MM.1S (cell line): ENCODE measurements at regions not wholly inside any gene's neighbourhood (a gene's known extent, or its start where the extent isn't known, plus 50 kb on each side); places are given as distances from the start of the nearest gene placed in this dataset.

ENCODE experiments used
- EZH2 ChIP-seq: fragments of 300-600 bp; sonication (generic); optimal IDR thresholded peaks from 2 replicates; pipeline ENCODE3; 2017; ENCODE audit warnings: low read depth, mild to moderate bottlenecking, antibody characterized with exemption, low read length, mixed read lengths
- EZH2phosphoT487 ChIP-seq: fragments of 300-600 bp; sonication (generic); IDR thresholded peaks from 2 replicates; pipeline ENCODE4 v1.6.1; 2018; ENCODE audit warnings: antibody characterized with exemption, low read length
- TF ChIP-seq, protein P1 (sequence below): fragments of 300-600 bp; sonication (generic); IDR thresholded peaks from 2 replicates; pipeline ENCODE4 v1.5.1; 2016; ENCODE audit warnings: antibody characterized with exemption, low read length, mixed read lengths

DNA sequence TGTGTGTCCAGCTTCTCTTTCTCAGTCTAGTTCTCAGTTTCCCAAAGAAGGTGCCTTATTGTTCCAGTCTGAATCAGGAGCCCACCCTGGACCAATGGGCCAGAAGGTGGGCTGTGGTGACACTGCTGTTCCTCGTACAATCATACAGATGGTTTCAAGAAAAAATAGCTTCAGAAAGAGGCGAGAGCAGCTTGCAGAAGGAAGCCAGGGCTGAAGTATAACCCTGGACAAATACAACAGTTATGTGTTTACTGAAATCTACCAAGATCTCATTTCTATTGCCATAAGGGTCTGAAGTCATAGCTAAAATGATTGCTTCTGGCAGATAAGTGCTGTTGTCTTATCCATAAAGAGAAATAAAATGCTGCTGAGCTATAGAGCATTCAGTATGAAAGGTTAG is 75.4 kb downstream of the PFDN4 start:
- TF ChIP-seq EZH2 (no peak), EZH2phosphoT487 (no peak)
- TF ChIP-seq, protein P1, sequence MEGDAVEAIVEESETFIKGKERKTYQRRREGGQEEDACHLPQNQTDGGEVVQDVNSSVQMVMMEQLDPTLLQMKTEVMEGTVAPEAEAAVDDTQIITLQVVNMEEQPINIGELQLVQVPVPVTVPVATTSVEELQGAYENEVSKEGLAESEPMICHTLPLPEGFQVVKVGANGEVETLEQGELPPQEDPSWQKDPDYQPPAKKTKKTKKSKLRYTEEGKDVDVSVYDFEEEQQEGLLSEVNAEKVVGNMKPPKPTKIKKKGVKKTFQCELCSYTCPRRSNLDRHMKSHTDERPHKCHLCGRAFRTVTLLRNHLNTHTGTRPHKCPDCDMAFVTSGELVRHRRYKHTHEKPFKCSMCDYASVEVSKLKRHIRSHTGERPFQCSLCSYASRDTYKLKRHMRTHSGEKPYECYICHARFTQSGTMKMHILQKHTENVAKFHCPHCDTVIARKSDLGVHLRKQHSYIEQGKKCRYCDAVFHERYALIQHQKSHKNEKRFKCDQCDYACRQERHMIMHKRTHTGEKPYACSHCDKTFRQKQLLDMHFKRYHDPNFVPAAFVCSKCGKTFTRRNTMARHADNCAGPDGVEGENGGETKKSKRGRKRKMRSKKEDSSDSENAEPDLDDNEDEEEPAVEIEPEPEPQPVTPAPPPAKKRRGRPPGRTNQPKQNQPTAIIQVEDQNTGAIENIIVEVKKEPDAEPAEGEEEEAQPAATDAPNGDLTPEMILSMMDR, result no peak
